ENCODE measurements at regions not wholly inside any gene's neighbourhood (a gene's known extent, or its start where the extent isn't known, plus 50 kb on each side); places are given as distances from the start of the nearest gene placed in this dataset.
A peak's percentile ranks its signal among the peaks of the same experiment; 100 is the strongest.
"Not testable (repeated sequence)": the region's sequence is repeated elsewhere in the genome, so short reads cannot be mapped to it uniquely, and the experiment has no call there.

DNA sequence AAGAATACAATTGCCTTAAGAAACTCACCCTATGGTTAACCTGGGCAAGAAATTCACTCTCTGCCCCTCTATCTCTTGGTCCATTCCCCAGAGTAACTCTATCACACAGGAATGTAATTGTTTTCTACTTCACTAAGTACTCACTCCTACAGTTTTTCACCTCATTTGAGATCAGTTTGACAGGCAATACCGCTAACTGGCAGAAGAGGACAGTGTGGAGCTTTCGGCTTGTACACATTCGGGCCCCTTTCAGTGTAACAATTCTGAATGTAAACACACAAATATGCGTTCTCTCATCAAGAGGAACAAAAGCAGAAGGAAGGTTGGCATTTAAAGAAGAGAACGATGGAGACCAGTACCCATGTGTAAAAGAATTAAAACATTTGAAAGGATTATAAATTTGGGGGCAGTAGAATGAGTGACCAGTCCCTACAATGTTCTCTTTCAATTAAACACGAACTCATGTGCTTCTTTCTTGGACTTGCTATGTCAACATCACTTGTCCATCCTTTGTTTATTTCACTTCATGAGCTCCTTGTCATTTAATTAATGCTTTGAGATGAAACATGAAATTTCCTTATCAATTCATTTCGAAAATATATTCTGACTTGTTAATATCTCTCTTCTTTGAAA, 188.5 kb upstream of the GRAMD2B start:
- peak; percentile 32 for DNase-seq (ENCODE audit: low spot score)

GRCh38 chr5:126235628-126236027, 187.6 kb upstream of the GRAMD2B start:
- no peak for DNase-seq (ENCODE audit: low spot score)

DNA sequence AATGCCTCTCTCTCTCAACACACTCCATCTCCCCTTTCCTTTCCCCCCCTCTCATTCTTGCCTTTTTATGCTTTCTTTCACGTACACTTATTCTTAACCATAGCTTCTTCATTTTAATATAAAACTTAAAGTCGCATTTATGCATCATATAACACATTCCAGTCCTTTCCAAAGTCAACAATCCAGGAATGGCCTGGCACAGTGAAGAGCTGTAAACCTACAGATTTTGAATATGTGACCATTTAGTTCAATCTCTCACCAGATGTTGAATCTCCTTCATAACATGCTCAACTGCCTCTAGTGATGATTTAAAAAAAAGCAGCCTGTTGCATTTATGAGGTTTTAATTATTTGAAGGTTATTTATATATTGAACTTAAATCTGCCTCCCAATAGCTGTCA, 186.2 kb upstream of the GRAMD2B start:
- no peak for DNase-seq (ENCODE audit: low spot score)

DNA sequence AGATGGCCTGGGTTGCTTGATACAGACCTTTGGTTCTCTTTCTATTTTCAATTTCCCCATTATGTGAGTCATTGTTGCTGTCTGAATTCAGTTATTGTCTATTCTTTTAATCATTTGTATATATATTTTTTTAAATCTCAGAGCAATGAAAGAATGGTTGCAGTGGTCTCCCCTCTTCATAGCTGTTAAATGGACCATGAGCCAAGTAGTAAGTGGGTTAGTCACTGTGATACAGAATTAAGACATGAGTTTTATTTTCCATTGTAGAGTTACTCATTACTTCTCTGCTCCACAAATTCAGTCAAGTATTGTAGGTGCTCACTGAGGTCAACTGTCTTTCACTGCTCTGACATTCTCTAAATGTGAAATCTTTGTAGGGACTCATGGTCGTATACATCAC, 174.6 kb upstream of the GRAMD2B start:
- no peak for DNase-seq (ENCODE audit: low spot score)

DNA sequence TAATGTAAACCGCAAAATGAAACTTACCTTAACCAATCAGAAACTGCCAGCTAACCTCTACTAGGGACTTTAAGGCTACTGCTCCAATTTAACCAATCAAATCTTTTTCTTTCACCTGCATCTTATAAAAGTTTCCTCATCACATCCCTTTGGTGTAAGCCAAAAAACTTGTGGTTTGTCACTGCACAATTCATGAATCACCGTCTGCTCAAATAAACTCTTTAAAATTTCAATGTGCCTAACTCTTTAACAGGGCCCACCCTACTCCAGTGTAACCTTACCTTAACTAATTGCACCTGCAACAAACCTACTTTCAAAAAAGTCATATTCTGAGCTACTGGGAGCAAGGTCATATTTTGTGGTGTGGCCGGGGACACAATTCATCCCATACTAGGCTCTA, 172.2 kb upstream of the GRAMD2B start:
- no peak for DNase-seq (ENCODE audit: low spot score)

GRCh38 chr5:126253406-126253805, 169.8 kb upstream of the GRAMD2B start:
- no peak for DNase-seq (ENCODE audit: low spot score)

DNA sequence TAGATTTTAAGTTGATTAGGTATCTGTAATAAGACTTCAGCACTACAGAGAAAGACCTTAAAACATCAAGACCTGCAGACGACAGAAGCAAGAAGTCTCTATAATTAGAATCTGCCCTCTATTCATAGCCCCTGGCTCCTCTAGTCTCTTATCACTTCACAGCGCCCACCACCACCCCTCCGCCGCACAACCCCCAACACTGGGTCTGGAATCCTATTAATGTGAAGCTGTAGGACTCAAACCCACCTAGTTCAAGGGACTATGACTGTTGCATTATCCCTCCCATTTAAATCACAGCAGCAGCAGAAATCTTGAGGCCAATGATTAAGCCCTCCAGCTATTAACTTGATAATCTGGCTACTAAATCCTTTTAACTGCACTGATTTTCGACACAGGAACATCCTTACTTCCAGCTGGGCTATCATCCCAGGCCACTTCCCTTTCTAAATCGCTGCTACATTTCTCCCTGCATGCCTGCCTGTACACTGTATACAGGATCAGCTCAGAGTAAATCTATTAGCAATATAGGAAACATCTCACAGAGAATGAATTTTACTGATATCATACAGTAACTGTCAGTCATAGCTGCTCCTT, 159.5 kb upstream of the GRAMD2B start:
- no peak for DNase-seq (ENCODE audit: low spot score)

DNA sequence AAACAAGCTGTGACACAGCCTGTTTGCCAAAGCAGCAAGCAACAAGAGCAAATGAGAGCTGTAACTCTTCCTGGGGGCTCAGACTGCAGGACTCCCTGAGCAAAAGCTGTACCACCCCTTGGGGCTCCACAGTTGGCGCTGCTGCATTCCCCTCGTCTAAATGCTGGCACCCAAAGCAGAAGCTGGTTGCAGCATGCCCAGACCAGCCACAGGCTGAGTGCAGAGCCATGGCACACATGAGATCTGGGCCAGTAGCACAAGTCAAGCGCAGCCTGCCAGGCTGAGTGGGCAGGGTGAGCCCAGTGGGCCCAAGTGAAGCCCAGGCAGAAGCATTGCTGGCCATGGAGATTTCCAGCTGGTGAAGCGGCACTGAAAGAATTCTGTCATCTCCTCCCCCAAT, 157.3 kb upstream of the GRAMD2B start:
- no peak for DNase-seq (ENCODE audit: low spot score)

DNA sequence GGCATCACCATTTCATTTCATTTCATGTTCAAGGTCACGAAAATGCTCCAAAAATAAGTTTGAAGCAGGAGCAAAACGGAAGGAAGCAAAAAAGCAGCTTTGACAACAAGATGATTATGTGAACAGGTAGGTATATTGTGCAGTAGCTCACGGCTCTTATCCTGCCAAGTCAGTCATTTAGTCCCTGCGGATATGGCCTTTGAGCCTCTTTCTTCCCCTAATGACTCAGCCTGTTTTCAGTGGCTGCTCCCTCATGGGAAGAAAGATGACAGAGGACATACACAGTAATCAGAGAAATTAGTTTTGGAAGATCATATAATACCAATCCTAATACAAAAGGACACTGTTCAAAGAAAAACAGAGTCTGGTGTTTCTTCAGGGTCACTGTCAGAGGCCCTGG, 155.8 kb upstream of the GRAMD2B start:
- DNase-seq (ENCODE audit: low spot score), result no peak

DNA sequence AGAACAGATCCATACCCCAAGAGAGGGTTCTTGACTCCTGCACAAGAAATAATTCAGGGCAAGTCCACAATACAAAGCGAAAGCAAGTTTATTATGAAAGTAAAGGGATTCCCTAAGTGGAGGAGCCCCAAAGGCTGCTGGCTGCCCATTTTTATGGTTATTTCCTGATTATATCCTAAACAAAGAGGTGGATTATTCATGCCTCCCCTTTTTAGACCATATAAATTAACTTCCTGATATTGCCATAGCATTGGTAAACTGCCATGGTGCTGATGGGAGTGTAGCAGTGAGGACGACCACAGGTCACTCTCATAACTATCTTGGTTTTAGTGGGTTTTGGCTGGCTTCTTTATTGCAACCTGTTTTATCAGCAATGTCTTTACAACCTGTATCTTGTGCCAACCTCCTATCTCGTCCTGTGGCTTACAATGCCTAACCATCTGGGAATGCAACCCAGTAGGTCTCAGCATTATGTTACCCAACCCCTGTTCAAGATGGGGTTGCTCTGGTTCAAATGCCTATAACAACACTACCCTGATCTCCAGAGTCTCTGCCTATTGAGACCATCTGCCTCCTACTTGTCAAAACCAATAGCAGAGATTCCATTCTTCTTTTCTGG, 154.4 kb upstream of the GRAMD2B start:
- DNase-seq (ENCODE audit: low spot score), result no peak

GRCh38 chr5:126269511-126269910, 153.7 kb upstream of the GRAMD2B start:
- DNase-seq (ENCODE audit: low spot score), result no peak

- DNase-seq (ENCODE audit: low spot score), result no peak
Observed at GRCh38 chr5:126271141-126271540, 152.1 kb upstream of the GRAMD2B start.

DNA sequence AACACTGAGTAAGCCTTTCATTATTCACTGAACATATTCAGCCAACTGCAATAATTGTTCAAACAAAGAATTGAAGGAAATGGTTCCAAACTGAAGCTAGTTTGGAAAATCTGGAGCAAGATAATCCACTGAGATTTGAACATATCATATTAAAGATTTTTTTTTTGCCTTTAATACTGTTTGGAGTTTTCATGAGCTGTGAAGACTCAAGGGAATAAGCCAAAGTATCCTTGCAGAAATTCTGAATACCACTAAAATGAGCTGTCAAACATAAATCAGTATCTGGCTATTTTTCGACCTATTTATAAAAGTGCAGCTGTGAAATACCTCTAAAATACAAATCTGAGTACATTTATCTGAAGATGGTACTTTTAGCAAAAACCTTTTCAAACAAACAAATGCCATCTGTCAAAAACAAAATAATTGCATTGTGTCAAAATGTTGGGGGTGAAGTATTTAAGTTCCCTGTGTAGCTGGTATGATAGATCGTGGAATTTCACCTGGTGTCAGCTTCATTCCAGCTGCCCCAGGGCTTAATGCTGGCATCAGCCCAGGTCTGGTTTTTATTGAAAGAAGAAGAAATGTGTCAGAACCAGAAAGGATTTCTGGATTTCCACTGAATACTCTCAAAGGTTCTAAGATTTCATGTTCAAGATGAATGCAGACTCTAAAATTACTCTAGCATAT, 149.0 kb upstream of the GRAMD2B start:
- no peak for DNase-seq (ENCODE audit: low spot score)

GRCh38 chr5:126274763-126275125, 148.5 kb upstream of the GRAMD2B start:
- DNase-seq (ENCODE audit: low spot score), result no peak

DNA sequence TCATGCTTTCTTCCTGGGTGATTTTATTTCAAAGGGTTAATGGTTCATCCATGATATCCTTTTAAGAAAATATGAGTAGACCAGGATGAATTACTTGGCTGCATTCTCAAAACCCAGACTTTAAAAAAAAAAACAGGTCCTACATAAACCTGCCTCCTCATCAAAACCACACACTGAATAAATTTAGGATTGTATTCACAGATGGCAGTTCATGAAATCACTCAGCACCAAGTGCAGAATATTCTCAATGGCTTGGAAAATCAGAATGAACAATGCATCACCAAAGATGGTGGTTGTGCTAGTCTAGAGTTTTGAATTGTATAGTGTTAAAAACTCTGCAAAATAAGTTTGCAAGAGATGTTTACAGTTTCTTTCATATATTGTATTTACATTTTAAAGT, 145.4 kb upstream of the GRAMD2B start:
- no peak for DNase-seq (ENCODE audit: low spot score)

- DNase-seq (ENCODE audit: low spot score), result no peak
Observed at GRCh38 chr5:126280343-126280742, 142.9 kb upstream of the GRAMD2B start.

- no peak for DNase-seq (ENCODE audit: low spot score)
Observed at GRCh38 chr5:126280846-126281245, 142.4 kb upstream of the GRAMD2B start.

DNA sequence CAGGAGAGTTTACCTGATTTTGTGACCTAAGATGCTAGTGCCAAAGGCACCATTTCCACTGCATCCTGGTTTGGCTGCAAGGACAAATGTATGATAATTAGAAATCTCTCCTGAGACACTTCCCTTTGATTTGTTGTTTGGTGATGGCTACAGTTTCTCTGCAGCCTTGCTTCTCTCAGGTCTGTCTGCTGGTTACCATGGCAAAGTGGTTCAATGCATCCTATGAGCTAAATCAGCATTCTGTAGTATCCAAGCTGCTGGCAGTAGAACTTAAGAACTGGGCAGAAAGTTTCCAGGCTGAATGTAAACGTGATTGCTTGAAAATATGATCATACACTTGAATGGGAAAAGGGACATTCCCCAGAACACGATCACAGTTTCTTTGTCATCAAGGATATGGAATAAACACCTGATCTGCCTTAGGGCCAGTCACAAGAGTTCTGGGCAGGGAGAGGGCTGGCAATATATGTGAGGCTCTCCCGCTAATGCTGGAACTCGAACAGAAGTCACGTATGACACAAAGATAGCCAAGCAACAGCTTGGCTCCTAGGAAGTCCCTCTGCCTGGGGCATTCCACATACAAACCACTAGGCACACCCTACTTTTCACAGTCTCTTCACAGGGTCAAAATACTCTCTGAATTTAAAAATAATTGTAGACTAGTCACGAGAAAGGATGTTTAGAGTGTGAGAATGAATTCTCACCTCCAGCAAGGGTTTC, 138.1 kb upstream of the GRAMD2B start:
- DNase-seq (ENCODE audit: low spot score), result no peak

- DNase-seq (ENCODE audit: low spot score), result not testable (repeated sequence)
Observed at GRCh38 chr5:126296121-126296520, 127.1 kb upstream of the GRAMD2B start.

DNA sequence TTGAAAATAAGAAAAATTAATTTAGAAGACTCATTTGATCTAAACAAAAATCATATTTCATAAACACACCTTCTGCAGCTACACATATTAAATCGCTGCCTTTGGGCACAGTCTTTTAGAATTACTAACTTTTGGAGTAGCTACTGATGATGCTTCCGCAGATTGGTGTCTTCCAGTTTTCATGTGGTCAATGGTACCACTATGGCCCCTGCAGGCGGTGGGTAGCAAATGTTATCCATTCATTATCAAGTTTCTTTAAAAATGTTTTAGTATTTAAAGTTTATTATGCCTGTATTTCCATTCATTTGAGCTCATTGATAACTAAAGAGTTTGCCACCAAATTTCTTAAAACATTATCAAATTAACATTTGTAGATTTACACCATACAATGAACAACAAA, 122.9 kb upstream of the GRAMD2B start:
- no peak for DNase-seq (ENCODE audit: low spot score)

DNA sequence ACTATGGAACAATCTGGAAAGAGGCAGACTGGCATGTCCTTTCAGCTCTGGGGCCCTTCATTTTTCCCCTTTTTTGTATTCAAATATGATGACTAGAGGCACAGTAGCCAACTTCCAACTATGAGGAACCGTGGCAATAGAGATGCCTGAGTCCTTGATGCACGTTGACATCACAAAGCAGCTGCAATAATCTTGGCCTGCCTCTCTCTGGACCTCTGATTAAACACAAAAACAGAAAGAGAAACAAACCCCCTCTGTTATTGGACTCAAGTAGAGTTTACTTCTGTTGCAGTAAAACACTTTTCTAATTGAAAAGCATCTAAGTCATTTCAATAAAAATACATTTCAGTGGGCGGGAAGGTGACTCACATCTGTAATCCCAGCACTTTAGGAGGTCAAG, 122.2 kb upstream of the GRAMD2B start:
- DNase-seq (ENCODE audit: low spot score), result no peak

GRCh38 chr5:126309860-126310259, 113.3 kb upstream of the GRAMD2B start:
- no peak for DNase-seq (ENCODE audit: low spot score)

- no peak for DNase-seq (ENCODE audit: low spot score)
Observed at GRCh38 chr5:126311766-126312165, 111.4 kb upstream of the GRAMD2B start.
